Panc1 (cell line): ENCODE measurements at regions not wholly inside any gene's neighbourhood (a gene's known extent, or its start where the extent isn't known, plus 50 kb on each side); places are given as distances from the start of the nearest gene placed in this dataset.

Experiments
- POLR2AphosphoS5 ChIP-seq: IDR thresholded peaks from 2 replicates; pipeline ENCODE4 v1.6.1; 2012; ENCODE audit warnings: mild to moderate bottlenecking, low read depth, low read length, moderate library complexity
- SIN3A ChIP-seq: IDR thresholded peaks from 2 replicates; pipeline ENCODE4 v1.6.1; 2012; ENCODE audit warnings: low read depth, mild to moderate bottlenecking, low read length, moderate library complexity, borderline replicate concordance; ENCODE audit not compliant: insufficient read depth
- TF ChIP-seq, protein P1 (sequence below), 2 experiments: IDR thresholded peaks; 2 replicates each; pipeline ENCODE4 v1.6.1; 2011 to 2012; ENCODE audit warnings: low read depth in 2 of 2, control low read depth in 1 of 2, low read length in 1 of 2, mild to moderate bottlenecking in 1 of 2, moderate library complexity in 1 of 2; ENCODE audit not compliant: insufficient read depth in 1 of 2
- TF ChIP-seq, protein P2 (sequence below): fragments of 450-650 bp; IDR thresholded peaks from 2 replicates; pipeline ENCODE4 v1.5.1; 2017; ENCODE audit warnings: mild to moderate bottlenecking

DNA sequence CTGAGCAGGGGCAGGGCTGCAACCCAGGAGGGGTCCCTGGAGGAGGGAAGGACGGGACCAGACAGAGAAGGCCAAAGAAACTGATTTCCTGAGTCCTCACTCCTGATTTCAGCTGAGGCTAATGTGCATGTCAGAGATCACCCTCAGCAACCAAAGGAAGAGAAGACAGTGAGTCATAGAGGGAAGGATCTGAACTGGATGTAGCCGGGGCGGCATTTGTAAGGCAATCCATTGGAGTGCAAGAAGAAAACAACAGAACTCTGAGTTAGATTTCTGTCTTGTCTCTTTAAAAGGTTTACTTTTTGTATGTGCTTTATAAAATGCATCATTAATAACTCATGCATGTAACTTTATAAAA, 105.3 kb upstream of the AGBL1 start:
- TF ChIP-seq SIN3A, result no peak
- TF ChIP-seq, protein P1, sequence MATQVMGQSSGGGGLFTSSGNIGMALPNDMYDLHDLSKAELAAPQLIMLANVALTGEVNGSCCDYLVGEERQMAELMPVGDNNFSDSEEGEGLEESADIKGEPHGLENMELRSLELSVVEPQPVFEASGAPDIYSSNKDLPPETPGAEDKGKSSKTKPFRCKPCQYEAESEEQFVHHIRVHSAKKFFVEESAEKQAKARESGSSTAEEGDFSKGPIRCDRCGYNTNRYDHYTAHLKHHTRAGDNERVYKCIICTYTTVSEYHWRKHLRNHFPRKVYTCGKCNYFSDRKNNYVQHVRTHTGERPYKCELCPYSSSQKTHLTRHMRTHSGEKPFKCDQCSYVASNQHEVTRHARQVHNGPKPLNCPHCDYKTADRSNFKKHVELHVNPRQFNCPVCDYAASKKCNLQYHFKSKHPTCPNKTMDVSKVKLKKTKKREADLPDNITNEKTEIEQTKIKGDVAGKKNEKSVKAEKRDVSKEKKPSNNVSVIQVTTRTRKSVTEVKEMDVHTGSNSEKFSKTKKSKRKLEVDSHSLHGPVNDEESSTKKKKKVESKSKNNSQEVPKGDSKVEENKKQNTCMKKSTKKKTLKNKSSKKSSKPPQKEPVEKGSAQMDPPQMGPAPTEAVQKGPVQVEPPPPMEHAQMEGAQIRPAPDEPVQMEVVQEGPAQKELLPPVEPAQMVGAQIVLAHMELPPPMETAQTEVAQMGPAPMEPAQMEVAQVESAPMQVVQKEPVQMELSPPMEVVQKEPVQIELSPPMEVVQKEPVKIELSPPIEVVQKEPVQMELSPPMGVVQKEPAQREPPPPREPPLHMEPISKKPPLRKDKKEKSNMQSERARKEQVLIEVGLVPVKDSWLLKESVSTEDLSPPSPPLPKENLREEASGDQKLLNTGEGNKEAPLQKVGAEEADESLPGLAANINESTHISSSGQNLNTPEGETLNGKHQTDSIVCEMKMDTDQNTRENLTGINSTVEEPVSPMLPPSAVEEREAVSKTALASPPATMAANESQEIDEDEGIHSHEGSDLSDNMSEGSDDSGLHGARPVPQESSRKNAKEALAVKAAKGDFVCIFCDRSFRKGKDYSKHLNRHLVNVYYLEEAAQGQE (IDR thresholded peaks at IDR 0.05; ENCODE audit: insufficient read depth in 1 of 2, low read depth in 2 of 2, low read length in 1 of 2), result no peak
- TF ChIP-seq, protein P2, sequence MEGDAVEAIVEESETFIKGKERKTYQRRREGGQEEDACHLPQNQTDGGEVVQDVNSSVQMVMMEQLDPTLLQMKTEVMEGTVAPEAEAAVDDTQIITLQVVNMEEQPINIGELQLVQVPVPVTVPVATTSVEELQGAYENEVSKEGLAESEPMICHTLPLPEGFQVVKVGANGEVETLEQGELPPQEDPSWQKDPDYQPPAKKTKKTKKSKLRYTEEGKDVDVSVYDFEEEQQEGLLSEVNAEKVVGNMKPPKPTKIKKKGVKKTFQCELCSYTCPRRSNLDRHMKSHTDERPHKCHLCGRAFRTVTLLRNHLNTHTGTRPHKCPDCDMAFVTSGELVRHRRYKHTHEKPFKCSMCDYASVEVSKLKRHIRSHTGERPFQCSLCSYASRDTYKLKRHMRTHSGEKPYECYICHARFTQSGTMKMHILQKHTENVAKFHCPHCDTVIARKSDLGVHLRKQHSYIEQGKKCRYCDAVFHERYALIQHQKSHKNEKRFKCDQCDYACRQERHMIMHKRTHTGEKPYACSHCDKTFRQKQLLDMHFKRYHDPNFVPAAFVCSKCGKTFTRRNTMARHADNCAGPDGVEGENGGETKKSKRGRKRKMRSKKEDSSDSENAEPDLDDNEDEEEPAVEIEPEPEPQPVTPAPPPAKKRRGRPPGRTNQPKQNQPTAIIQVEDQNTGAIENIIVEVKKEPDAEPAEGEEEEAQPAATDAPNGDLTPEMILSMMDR, result no peak
- TF ChIP-seq POLR2AphosphoS5, result no peak
